MV-4-11 (cell line): ENCODE measurements at regions not wholly inside any gene's neighbourhood (a gene's known extent, or its start where the extent isn't known, plus 50 kb on each side); places are given as distances from the start of the nearest gene placed in this dataset.
"Not testable (repeated sequence)": the region's sequence is repeated elsewhere in the genome, so short reads cannot be mapped to it uniquely, and the experiment has no call there.

Source experiments
- DNase-seq: peaks from one replicate; lab custom pipeline; 2025; lab: John Stamatoyannopoulos, UW

GRCh38 chr12:13348464-13348863 lies 151.9 kb downstream of the EMP1 start:
- DNase-seq, result no peak

- peak; percentile 41 for DNase-seq
Measured at GRCh38 chr12:13347241-13348043, 150.9 kb downstream of the EMP1 start.

- DNase-seq, result no peak
Measured at GRCh38 chr12:13345722-13346121, 149.2 kb downstream of the EMP1 start.

DNA sequence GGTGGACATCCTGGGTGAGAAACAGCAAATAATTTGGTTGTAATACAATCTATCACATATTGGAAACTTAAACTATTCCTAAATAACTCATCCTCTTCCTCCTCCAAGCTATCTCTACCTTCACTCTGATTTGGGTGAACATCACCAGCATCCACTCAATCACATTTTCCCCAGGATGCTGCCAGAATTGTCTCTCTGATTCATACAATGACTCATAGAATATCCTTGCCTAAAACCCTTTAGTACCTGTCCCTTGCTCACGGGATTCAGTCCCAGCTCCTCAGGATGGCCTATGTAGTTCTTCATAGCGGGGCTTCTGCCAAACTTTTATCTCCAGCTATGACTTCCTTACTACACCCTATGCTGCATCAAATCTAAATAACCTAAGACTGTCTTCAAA lies 146.8 kb downstream of the EMP1 start:
- no peak for DNase-seq

DNA sequence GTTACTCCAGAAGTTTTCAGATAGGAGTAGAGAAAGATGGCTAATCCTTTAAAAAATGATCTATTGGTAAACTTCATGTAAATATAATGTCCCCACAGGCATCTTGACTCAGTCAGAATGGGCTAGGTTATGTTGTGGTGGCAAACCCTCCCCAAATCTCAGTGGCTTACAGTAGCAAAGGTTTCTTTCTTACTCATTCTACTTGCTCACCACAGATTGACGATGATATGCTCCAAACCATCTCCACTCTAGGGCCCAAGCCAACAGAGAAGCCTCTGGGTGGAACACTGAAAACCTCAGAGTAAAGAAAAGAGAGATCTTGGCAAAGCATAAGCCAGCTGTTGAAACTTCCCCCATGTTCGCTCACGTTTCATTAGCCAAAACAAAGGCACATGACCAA lies 146.4 kb downstream of the EMP1 start:
- DNase-seq, result no peak

DNA sequence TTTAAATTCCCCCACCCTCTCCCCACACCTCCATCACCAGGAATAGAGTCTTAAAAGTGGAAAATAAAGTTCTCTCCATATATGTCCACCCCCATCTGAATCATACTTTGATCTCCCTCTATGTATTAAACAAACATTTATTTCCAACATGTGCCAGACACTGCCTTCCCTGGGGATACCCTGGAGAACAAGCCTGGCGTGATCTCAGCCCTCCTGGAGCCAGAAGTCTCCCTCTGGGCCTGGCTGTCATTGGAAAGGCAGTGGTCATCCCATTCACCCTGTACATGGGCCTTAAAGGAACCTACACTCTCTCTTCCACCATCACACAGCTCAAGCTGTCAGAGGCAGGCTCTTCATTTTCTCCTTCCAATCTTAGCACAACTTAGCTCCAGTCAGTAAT lies 143.6 kb downstream of the EMP1 start:
- DNase-seq, result no peak

GRCh38 chr12:13339538-13339937 lies 143.0 kb downstream of the EMP1 start:
- DNase-seq, result no peak

DNA sequence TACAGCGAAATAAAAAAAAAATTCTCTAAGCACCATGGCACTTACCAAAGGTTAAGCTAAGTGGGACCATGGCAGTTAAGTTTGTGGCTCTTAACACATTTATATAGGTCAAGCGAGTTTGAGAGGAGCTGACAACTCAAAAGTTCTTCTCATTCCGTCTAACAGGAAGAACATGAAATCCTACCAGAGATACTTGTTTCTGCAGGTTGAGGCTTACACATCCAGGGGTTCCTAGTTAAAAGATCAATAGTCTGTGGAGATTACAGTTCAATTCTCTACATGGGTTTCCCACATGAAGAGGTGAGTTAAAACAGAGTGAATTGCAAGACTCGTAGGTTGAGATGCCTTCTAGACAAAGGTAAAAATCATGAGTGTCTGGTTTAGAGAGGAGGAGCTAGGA lies 142.6 kb downstream of the EMP1 start:
- DNase-seq, result no peak

- DNase-seq, result no peak
Measured at GRCh38 chr12:13337791-13338190, 141.3 kb downstream of the EMP1 start.

DNA sequence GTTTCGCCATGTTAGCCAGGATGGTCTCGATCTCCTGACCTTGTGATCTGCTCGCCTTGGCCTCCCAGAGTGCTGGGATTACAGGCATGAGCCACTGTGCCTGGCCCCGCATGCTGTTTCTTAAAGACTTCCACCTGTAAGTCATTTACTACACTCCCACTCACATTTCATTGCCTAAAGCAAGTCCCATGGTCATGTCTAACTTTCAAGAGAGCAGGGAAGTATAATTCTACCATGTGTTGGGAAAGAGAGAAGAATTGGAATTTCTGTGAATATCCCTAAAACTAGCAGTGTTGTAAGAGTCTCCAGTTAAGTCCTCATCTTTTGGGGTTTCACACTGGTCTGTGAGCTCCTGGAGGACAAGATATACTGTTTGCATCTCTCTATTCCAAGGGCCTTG lies 139.7 kb downstream of the EMP1 start:
- DNase-seq, result no peak

DNA sequence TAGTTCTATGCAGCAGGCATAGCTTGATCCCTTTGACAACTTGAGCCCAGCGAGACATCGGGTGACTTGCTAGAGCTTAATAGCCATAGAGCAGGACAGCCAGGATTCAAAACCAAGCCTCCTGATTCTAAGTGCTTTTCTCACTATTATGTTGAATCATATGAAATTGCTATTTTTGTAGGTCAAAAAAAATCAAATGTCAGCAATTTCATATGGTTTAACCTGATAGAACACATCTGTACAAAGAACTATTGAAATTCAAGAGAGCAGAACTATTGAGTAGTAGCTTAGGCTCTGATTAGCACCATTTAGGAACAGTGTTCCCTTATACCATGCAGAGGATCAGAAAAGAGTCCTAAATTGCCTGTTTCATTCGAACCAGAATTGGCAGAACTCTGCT lies 132.0 kb downstream of the EMP1 start:
- no peak for DNase-seq

GRCh38 chr12:13326076-13326475 lies 129.6 kb downstream of the EMP1 start:
- no peak for DNase-seq

- DNase-seq, result not testable (repeated sequence)
Measured at GRCh38 chr12:13325037-13325436, 128.5 kb downstream of the EMP1 start.

GRCh38 chr12:13318231-13319015 lies 121.9 kb downstream of the EMP1 start:
- DNase-seq, result no peak

DNA sequence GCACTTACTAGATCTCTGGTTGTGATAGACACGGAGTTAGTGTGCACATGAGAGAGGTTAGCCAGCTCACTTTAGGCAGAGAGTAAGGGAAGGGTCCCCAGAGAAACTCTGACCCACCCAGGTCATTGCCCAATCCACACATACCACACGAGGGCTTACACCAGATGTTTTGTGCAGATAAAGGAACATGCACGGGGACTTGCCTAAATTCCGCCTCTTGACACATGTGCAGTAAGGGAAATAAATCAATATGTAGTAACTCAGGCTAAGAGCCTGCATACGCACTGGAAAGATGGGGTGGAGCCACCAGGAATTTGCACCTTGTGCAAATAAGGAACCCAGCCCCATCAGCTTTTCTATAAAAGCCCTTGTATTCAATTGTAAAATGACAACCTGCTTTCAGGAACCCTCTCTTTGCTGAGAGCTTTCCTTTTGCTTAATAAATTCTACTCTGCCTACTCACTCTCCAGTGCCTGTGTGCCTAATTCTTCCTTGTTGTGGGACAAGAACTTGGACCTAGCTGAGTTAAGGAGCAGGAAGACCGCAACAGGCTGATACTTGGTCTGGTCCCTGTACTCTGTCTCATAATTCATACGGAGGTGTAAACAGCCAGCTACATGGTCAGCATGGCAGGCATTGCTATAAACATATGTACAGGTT lies 120.2 kb downstream of the EMP1 start:
- no peak for DNase-seq

DNA sequence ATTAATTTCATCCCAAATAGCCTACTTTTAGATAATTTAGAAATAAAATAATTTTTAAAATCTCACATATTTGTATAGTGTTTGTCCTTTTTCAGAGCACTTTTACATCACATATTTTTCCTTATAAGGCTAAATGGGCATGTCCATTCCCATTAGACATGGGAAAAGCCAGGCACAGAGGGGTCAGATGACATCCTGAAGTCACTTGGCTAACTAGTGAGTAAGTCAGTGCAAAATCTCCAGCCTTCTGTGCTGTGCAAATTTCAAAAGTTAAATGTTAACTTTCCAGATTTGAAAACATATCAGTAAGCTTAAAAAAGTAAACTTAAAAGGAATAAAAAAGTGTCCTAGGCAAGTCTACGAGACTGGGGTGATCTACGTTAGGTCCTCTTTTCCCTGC lies 117.4 kb downstream of the EMP1 start:
- no peak for DNase-seq

DNA sequence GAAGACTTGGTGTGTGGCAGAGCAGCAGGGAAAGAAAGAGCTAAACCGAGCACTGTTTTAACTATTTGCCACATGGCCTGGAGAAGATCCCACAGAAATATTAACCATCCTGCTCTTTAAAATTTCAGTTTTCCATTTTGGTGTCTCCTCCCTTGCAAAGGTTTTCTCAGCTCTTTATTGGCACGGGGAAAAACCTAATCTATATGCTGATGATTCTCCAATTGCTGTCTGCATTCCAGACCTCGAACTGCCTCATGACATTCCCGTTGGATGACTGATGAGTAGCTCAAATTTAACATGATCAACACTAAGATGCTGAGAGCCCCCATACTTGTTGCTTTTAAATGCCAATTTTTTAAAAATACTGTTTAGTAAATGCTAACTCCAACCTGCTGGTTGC lies 115.0 kb downstream of the EMP1 start:
- no peak for DNase-seq

GRCh38 chr12:13307143-13307816 lies 110.8 kb downstream of the EMP1 start:
- DNase-seq, result no peak

DNA sequence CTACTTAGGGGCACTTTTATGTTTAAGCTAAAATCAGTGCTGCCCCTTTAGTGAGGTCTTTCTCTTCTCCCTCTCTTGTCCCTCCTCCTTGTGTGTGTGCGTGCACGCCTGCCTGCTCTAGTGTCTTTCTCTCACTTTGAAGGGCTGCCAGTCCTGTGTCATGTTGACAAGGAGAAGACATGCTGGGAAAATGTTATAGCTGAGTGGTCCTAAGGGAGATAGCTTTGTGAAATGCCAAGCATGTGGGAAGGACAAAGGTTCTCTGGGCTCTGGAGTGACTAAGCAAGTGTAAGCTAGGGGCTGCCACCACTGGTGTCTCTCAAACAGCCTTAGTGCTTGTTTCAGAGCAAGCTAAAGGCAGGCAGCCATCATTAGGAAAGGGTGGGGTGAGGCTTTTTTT lies 108.4 kb downstream of the EMP1 start:
- no peak for DNase-seq

DNA sequence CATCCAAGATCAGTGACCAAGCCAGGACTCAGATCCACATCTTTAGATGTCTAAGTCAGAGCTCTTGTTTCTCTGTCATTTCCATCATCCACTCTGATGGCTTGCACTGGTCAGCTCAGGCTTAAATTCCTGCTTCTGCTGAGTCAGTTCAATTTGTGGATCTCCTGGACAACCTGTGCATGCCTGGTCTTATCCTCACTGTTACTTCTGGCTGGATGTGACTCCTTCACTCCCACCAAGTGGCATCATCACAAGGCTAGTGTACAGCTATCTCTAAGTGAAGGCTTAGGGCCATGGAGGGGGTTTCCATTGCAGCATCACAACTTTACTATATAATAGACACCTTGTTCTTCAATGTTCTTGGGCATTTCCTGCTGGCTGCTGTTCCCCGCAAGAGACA lies 102.9 kb downstream of the EMP1 start:
- DNase-seq, result no peak

GRCh38 chr12:13293096-13293495 lies 96.6 kb downstream of the EMP1 start:
- DNase-seq, result no peak

DNA sequence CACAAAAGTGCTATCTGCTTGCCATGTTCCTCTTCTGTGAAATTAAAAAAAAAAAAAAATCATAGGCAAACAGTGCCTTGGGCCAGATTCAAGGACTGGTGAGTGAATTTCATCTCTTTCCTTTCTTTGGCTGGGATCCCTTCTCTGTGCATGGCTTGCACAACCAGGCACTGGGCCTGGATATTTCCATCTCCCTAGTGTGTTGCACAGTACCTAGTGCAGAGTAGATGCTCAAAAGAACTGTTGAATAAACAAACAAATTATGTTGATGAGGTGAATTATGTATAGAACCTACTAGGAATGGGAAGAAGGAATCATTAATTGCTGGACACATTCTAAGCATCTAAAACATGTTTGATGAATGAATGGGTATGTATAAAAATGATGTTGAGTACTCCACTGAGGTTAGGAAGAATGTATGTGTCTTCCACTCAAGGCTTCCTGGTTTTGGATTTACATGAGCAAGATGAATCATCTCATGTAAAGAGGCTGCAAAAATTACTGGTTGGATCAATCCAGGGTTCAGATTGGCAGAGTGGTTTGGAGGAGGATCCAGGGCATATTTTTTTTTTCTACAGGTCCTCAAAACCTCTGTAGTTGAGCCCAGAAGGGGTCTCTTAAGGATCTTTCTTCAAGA lies 93.2 kb downstream of the EMP1 start:
- DNase-seq, result no peak
